ENCODE measurements at regions not wholly inside any gene's neighbourhood (a gene's known extent, or its start where the extent isn't known, plus 50 kb on each side); places are given as distances from the start of the nearest gene placed in this dataset.

DNA sequence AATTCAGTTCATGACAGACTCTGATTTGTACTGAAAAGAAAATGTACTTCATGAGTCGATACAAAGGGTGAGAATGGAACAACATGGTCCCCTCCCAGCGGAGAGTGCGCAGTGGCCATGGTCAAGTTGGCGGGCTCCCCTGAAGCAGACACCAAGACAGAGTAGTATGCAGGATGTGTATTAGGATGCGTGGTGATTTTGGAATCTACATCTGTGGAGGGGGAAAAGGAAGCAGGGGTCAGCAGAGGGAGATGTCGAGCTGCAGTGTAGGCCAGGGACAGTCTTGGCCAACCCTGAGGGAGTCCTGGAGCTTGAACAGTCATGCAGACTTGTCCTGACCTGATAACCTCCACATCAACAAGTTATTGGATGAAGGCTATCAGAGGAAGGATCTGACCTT lies 481.0 kb downstream of the OMA1 start:
- H3K36me3 ChIP-seq: no peaks in the 10 kb centered on the region
- no peak overlapping the region for H3K4me3 ChIP-seq
- intact Hi-C loops (cut with DNase I): no loop called here
- DNase-seq (no peak), ATAC-seq (no peak)
- H3K27ac ChIP-seq: no peak overlapping the region
- no peak for TF ChIP-seq CTCF (IDR thresholded peaks at IDR 0.05)
- no peaks in the 10 kb centered on the region for H3K27me3 ChIP-seq (ENCODE audit: low read depth)
- no peaks in the 10 kb centered on the region for H3K4me1 ChIP-seq
- H3K9me3 ChIP-seq: no peaks in the 10 kb centered on the region

DNA sequence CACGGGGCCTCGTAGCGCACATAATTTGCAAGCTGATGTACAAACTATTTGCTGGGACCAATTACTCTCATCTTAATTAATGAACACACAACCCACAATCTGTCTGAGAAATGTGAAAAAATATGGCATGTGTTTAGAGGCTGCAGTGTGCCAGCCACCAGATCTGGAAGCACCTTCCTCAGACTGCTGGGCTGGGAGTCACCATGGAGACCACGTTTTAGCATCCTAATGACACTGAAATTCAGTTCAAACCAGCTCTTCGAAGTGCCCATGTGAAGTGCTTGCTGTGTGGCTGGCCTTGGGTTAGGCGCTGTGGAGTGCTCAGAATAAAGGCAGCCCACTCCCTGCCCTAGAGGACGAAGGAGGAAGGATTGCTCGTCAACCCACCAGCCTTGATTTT lies 482.4 kb downstream of the OMA1 start:
- TF ChIP-seq CTCF (IDR thresholded peaks at IDR 0.05): no peak
- Histone ChIP-seq H3K4me3 (no peak overlapping the region), H3K4me1 (no peaks in the 10 kb centered on the region), H3K36me3 (no peaks in the 10 kb centered on the region), H3K27ac (no peak overlapping the region), H3K27me3 (ENCODE audit: low read depth) (no peaks in the 10 kb centered on the region), H3K9me3 (no peaks in the 10 kb centered on the region)
- no peak for DNase-seq
- ATAC-seq: no peak
- intact Hi-C loops (cut with DNase I): no loop called here

DNA sequence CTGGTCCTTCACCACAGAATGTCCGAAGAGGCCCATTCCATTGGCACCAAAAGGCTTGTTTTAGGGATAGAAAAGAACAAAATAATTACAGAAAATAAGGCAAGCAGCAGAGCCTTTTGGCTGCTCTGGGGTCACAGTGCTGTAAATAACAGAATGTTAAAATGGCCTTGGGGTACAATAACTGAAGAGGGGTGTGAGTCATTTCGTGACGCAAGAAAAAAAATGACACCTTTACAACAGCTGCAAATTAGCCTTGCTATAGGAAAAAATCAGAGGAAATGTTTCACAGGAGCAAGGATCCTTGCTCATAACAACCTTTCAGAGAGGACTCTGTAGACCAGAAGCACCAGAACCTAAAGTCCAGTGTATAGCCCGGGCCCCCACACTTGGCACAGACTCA lies 483.4 kb downstream of the OMA1 start:
- H3K27me3 ChIP-seq (ENCODE audit: low read depth): no peaks in the 10 kb centered on the region
- H3K4me1 ChIP-seq: no peaks in the 10 kb centered on the region
- no peaks in the 10 kb centered on the region for H3K36me3 ChIP-seq
- no peak overlapping the region for H3K4me3 ChIP-seq
- intact Hi-C loops (cut with DNase I): no loop called here
- no peak for TF ChIP-seq CTCF (IDR thresholded peaks at IDR 0.05)
- DNase-seq (no peak), ATAC-seq (no peak)
- H3K27ac ChIP-seq: no peak overlapping the region
- no peaks in the 10 kb centered on the region for H3K9me3 ChIP-seq

- Histone ChIP-seq H3K27me3 (ENCODE audit: low read depth) (no peaks in the 10 kb centered on the region), H3K27ac (no peak overlapping the region), H3K9me3 (no peaks in the 10 kb centered on the region), H3K4me3 (no peak overlapping the region), H3K4me1 (no peaks in the 10 kb centered on the region), H3K36me3 (no peaks in the 10 kb centered on the region)
- no peak for ATAC-seq
- no peak for TF ChIP-seq CTCF (IDR thresholded peaks at IDR 0.05)
- intact Hi-C loops (cut with DNase I): no loop called here
- DNase-seq: no peak
Measured at GRCh38 chr1:58062635-58063034, 483.9 kb downstream of the OMA1 start.

- Histone ChIP-seq H3K4me3 (no peak overlapping the region), H3K27ac (no peak overlapping the region), H3K4me1 (no peaks in the 10 kb centered on the region), H3K9me3 (no peaks in the 10 kb centered on the region), H3K36me3 (no peaks in the 10 kb centered on the region), H3K27me3 (ENCODE audit: low read depth) (no peaks in the 10 kb centered on the region)
- ATAC-seq (no peak), DNase-seq (no peak)
- TF ChIP-seq CTCF (IDR thresholded peaks at IDR 0.05): no peak
- intact Hi-C loops (cut with DNase I): no loop called here
Measured at GRCh38 chr1:58060559-58061170, 485.9 kb downstream of the OMA1 start.

DNA sequence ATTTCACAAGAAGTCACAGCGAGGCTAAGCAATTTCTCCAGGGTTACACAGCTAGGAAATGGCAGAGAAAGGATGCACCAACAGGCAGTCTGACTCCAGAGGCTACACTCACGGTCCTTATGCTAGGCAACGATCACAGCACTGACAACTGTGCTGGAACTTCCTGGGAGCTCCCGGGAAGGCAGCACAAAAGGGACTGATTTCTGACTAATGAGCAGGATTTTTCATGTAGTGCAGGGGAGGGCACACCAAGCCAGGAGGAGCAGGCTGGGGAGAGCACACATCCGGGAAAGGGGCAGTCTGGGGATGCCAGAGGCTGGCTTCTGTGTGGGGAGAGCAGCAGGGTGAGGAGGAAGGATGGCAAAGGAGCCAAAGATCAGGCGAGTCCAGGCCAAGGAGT lies 486.7 kb downstream of the OMA1 start:
- no peak overlapping the region for H3K4me3 ChIP-seq
- TF ChIP-seq CTCF (IDR thresholded peaks at IDR 0.05): no peak
- no peak for ATAC-seq
- H3K36me3 ChIP-seq: no peaks in the 10 kb centered on the region
- H3K4me1 ChIP-seq: no peaks in the 10 kb centered on the region
- DNase-seq: no peak
- no peaks in the 10 kb centered on the region for H3K9me3 ChIP-seq
- intact Hi-C loops (cut with DNase I): no loop called here
- H3K27ac ChIP-seq: no peak overlapping the region
- H3K27me3 ChIP-seq (ENCODE audit: low read depth): no peaks in the 10 kb centered on the region
